RWPE1 (cell line): ENCODE measurements at regions not wholly inside any gene's neighbourhood (a gene's known extent, or its start where the extent isn't known, plus 50 kb on each side); places are given as distances from the start of the nearest gene placed in this dataset.

Experiments
- CTCF ChIA-PET: fragments of 350-600 bp; sonication (Branson Sonifier 250); formaldehyde crosslinking; extraction: SDS; loops from one replicate; lab custom pipeline; 2021; lab: Yijun Ruan, JAX
- POLR2A ChIA-PET: fragments of 400-600 bp; formaldehyde crosslinking; extraction: SDS; loops from one replicate; lab custom pipeline; 2020; ENCODE audit warnings: antibody characterized with exemption; ENCODE audit not compliant: low non-redundant PET; lab: Yijun Ruan, JAX
- DNase-seq: peaks from one replicate; pipeline ENCODE4 v3.0.0; 2012; ENCODE audit warnings: low spot score
- H3K27ac ChIP-seq: fragments of 450-650 bp; 2 replicates; pipeline ENCODE4 v1.5.1; 2017
- CTCF ChIP-seq: fragments of 450-650 bp; conservative IDR thresholded peaks from 2 replicates; pipeline ENCODE4 v1.5.1; 2017; ENCODE audit warnings: low read depth, mild to moderate bottlenecking

GRCh38 chr16:73846007-73846330, 450.6 kb upstream of the PSMD7 start:
- ChIA-PET CTCF (interaction anchor here (0.6 kb wide), 1 partner anchor 1153 kb away, joined by 3 read pairs; no protein-coding TSS in a partner anchor), POLR2A (no interaction called here)
- DNase-seq = no peak
- TF ChIP-seq CTCF = no peak
- no peak overlapping the region for H3K27ac ChIP-seq

GRCh38 chr16:73845238-73846006, 451.2 kb upstream of the PSMD7 start:
- ChIA-PET CTCF (interaction anchor here (0.6 kb wide), 3 partner anchors 191 to 1543 kb away, joined by 3 to 4 read pairs (median 3); no protein-coding TSS in a partner anchor), POLR2A (no interaction called here)
- no peak overlapping the region for H3K27ac ChIP-seq
- DNase-seq = no peak
- no peak for TF ChIP-seq CTCF

- CTCF ChIA-PET = no interaction called here
- no peak overlapping the region for H3K27ac ChIP-seq
- POLR2A ChIA-PET = no interaction called here
- TF ChIP-seq CTCF = no peak
- DNase-seq = no peak
Observed at GRCh38 chr16:73840728-73841127, 455.9 kb upstream of the PSMD7 start.

- DNase-seq = no peak
- no peak overlapping the region for H3K27ac ChIP-seq
- no peak for TF ChIP-seq CTCF
- CTCF ChIA-PET = no interaction called here
- POLR2A ChIA-PET = no interaction called here
Observed at GRCh38 chr16:73831220-73831619, 465.4 kb upstream of the PSMD7 start.

GRCh38 chr16:73823205-73823849, 473.3 kb upstream of the PSMD7 start:
- H3K27ac ChIP-seq = no peak overlapping the region
- TF ChIP-seq CTCF = no peak
- DNase-seq = no peak
- ChIA-PET CTCF (no interaction called here), POLR2A (no interaction called here)

GRCh38 chr16:73817526-73818324, 478.9 kb upstream of the PSMD7 start:
- no peak overlapping the region for H3K27ac ChIP-seq
- POLR2A ChIA-PET = no interaction called here
- CTCF ChIA-PET = interaction anchor here (0.6 kb wide), 1 partner anchor 19 kb away, joined by 3 read pairs; no protein-coding TSS in a partner anchor
- no peak for DNase-seq
- no peak for TF ChIP-seq CTCF
